ENCODE measurements at regions not wholly inside any gene's neighbourhood (a gene's known extent, or its start where the extent isn't known, plus 50 kb on each side); places are given as distances from the start of the nearest gene placed in this dataset.

GRCh38 chrX:122418758-122419157 is 765.3 kb upstream of the GRIA3 start:
- no peak overlapping the region for H3K4me3 ChIP-seq
- no peak for DNase-seq
- H3K27me3 ChIP-seq, result no peaks in the 10 kb centered on the region
- 74 to 80% (median 77%) methylated on average over 7 of the region's 7 CpGs for WGBS, 3 donors
- no peaks in the 10 kb centered on the region for H3K4me1 ChIP-seq (ENCODE audit: insufficient read depth)
- H3K27ac ChIP-seq, result no peak overlapping the region
- TF ChIP-seq CTCF (IDR thresholded peaks at IDR 0.05) (no peak), POLR2A (IDR thresholded peaks at IDR 0.05) (no peak), EP300 (IDR thresholded peaks at IDR 0.05) (no peak)
- intact Hi-C loops (cut with DNase I), result no loop called here
- H3K9me3 ChIP-seq, result no peaks in the 10 kb centered on the region
- no peaks in the 10 kb centered on the region for H3K36me3 ChIP-seq

- TF ChIP-seq POLR2A (IDR thresholded peaks at IDR 0.05) (no peak), CTCF (IDR thresholded peaks at IDR 0.05) (no peak), EP300 (IDR thresholded peaks at IDR 0.05) (no peak)
- Histone ChIP-seq H3K9me3 (no peaks in the 10 kb centered on the region), H3K36me3 (no peaks in the 10 kb centered on the region), H3K27me3 (no peaks in the 10 kb centered on the region), H3K27ac (no peak overlapping the region), H3K4me1 (ENCODE audit: insufficient read depth) (no peaks in the 10 kb centered on the region), H3K4me3 (no peak overlapping the region)
- WGBS, 3 donors, result 60 to 73% (median 63%) methylated on average over 5 of the region's 5 CpGs
- no peak for DNase-seq
- intact Hi-C loops (cut with DNase I), result no loop called here
Observed at GRCh38 chrX:122421434-122422121, 762.5 kb upstream of the GRIA3 start.

GRCh38 chrX:122422547-122422946 is 761.5 kb upstream of the GRIA3 start:
- H3K4me1 ChIP-seq (ENCODE audit: insufficient read depth), result no peaks in the 10 kb centered on the region
- no peak for TF ChIP-seq POLR2A (IDR thresholded peaks at IDR 0.05)
- TF ChIP-seq EP300 (IDR thresholded peaks at IDR 0.05), result no peak
- no peak for TF ChIP-seq CTCF (IDR thresholded peaks at IDR 0.05)
- no peaks in the 10 kb centered on the region for H3K36me3 ChIP-seq
- WGBS, 3 donors, result 42 to 66% (median 53%) methylated on average over 2 of the region's 2 CpGs
- no peak overlapping the region for H3K27ac ChIP-seq
- no peak for DNase-seq
- no peaks in the 10 kb centered on the region for H3K9me3 ChIP-seq
- intact Hi-C loops (cut with DNase I), result no loop called here
- H3K27me3 ChIP-seq, result no peaks in the 10 kb centered on the region
- H3K4me3 ChIP-seq, result no peak overlapping the region

GRCh38 chrX:122434942-122435341 is 749.1 kb upstream of the GRIA3 start:
- DNase-seq, result no peak
- no peaks in the 10 kb centered on the region for H3K36me3 ChIP-seq
- H3K4me1 ChIP-seq (ENCODE audit: insufficient read depth), result no peaks in the 10 kb centered on the region
- no peak overlapping the region for H3K4me3 ChIP-seq
- WGBS, 3 donors, result 37 to 49% (median 45%) methylated on average over 2 of the region's 2 CpGs
- H3K27me3 ChIP-seq, result no peaks in the 10 kb centered on the region
- intact Hi-C loops (cut with DNase I), result no loop called here
- no peak for TF ChIP-seq EP300 (IDR thresholded peaks at IDR 0.05)
- no peak for TF ChIP-seq POLR2A (IDR thresholded peaks at IDR 0.05)
- TF ChIP-seq CTCF (IDR thresholded peaks at IDR 0.05), result no peak
- no peaks in the 10 kb centered on the region for H3K9me3 ChIP-seq
- H3K27ac ChIP-seq, result no peak overlapping the region

All from ovary (tissue), 7 donors.